NCI-H1105 treated with DMSO at 0.1 percent for 48 hours (cell line): ENCODE measurements at regions not wholly inside any gene's neighbourhood (a gene's known extent, or its start where the extent isn't known, plus 50 kb on each side); places are given as distances from the start of the nearest gene placed in this dataset.
"Not testable (repeated sequence)": the region's sequence is repeated elsewhere in the genome, so short reads cannot be mapped to it uniquely, and the experiment has no call there.

Experiments used
- DNase-seq: peaks from one replicate; lab custom pipeline; 2025; lab: John Stamatoyannopoulos, UW

DNA sequence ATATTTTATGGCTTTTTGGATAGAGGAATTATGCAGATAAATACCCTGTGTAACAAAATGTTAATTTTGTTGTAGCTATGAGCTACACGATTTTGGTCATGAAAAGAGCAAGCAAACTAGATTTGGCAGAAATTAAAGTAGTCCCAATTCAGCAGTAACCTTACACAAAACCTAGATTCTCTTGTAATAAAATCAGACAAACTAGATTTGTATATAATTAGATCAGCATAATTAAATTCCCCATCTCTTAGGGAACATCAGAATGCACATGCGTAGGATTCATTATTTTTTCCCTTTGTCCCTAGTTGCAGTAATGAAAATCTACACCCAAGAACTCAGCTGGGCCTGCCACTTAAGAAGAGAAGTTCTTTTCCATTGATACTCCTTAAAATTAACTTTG, 1879.2 kb upstream of the CDH9 start:
- DNase-seq, result no peak

- DNase-seq, result peak; percentile 53
These were observed 1875.9 kb upstream of the CDH9 start for GRCh38 chr5:28914297-28914696.

DNA sequence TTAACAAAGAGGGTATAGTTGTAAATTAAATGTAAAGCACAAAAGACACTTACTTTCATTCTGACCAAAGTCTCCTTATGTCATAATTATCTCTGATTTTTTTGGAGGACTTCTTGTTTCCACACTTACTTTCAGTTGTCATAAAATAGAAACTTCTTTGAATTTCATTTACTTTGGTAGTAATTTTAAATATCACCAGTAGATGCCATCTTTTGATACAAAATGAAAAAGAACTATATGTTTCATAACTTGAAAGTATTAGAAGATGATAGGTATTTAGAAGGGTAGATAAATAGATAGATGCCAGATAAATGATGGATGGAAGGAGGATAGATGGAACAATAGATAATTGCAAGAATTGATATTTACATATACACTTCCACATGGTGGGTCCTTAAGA, 1865.3 kb upstream of the CDH9 start:
- DNase-seq, result peak; percentile 21

DNA sequence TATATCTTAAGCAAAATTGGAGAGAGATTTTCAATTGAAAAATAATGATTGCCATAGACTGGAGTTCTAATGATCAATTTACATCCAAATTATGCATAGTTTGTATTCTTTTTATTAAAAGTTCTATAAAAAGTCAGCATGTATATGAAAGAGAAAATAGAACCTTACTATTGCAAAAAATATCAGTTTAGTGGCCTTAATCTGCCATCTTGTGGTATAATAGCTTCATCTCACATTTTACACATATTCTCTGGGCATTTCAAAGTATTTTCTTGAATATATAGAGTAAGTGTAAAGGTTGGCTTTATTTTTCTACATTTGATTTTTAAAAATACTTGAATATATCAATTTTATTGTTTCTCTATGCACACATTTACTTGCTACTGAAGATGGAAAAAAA, 1858.6 kb upstream of the CDH9 start:
- DNase-seq, result peak; percentile 55

DNA sequence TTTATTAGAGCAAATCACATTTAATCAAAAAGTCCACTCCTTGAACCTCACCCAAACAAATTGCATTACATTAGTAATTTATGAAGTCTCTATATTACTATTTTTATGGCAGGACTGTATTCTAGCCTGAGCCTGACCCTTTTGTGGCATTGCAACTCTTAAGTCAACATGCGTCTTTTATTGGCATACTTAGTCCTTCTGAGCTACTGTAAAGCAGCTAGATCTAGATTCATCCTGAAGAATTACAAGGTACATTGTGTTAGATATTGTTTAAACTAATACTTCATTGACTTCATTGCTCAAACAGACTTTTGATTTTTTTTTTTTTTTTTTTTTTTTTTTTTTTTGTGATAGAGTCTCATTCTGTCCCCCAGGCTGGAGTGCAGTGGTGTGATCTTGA, 1842.5 kb upstream of the CDH9 start:
- no peak for DNase-seq

GRCh38 chr5:28877050-28877449, 1838.7 kb upstream of the CDH9 start:
- DNase-seq, result no peak

GRCh38 chr5:28864006-28864405, 1825.6 kb upstream of the CDH9 start:
- DNase-seq, result no peak

- DNase-seq, result no peak
These were observed 1824.4 kb upstream of the CDH9 start for GRCh38 chr5:28862860-28863196.

DNA sequence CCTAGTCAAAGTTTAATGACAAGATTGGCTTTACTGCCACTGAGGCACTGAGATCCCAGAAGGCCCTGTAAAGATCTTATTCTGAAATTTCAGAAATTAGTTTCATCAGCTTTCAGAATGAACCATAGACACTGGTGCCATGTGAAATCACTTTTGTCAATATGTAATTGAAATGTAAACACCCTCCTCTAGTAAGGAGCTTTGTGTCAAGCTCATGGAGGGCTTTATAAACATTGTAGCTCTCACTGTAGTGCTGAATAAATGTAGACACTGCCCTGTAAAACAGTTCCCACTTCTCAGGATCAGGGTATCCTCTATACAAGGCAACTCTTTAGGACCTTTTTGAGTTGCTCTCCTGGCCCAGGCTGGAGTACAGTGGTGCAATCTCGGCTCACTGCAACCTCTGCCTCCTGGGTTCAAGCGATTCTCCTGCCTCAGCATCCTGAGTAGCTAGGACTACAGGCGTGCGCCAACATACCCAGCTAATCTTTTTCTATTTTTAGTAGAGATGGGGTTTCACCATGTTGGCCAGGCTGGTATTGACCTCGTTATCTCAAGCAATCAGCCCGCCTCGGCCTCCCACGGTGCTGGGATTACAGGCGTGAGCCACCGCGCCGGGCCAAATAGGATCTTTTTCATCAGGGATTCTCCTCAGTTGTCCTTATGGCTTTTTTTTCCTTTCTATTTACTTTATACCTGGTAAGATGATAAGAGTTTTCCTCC, 1823.9 kb upstream of the CDH9 start:
- no peak for DNase-seq

- no peak for DNase-seq
These were observed 1817.2 kb upstream of the CDH9 start for GRCh38 chr5:28855626-28856025.

DNA sequence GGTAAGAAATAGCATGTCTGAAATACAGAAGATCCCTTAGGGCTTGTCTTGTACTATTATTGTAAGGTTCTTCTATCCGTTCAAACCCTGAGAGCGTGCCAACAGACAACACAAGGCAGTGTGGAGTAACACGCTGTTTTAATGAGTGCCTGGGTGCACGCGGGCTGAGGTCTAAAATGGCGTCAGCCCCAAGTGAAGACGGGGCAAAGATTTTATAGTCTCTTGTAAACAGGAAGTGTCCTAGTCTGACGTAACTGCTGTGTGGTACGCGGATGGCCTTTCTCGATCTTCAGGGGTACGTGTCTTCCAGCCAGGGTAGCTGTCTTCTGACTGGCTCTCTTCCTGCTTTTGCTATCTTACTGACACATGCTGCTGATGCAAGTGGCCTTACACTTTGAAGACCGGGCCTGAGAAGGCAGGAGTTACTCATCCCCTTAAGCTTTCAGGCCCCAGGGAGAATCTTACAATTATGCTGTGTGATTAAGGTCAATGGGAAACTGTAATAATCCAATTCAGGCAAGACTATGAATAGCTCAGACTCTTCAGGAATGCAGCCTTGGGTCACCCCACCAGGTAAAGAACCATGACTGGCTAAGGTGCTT, 1812.0 kb upstream of the CDH9 start:
- DNase-seq, result no peak

DNA sequence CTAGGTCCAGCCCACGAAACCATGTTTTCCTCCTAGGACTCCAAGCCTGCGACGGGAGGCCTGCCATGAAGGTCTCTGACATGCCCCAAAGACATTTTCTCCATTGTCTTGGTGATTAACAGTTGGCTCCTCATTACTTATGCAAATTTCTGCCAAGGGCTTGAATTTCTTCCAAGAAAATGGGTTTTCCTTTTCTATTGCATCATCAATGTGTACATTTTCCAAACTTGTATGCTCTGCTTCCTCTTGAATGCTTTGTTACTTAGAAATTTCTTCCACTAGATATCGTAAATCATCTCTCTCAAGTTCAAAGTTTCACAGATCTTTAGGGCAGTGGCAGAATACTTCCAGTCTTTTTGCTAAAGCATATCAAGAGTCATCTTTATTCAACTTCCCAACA, 1792.7 kb upstream of the CDH9 start:
- DNase-seq, result no peak

- DNase-seq, result no peak
These were observed 1784.8 kb upstream of the CDH9 start for GRCh38 chr5:28823231-28823630.

DNA sequence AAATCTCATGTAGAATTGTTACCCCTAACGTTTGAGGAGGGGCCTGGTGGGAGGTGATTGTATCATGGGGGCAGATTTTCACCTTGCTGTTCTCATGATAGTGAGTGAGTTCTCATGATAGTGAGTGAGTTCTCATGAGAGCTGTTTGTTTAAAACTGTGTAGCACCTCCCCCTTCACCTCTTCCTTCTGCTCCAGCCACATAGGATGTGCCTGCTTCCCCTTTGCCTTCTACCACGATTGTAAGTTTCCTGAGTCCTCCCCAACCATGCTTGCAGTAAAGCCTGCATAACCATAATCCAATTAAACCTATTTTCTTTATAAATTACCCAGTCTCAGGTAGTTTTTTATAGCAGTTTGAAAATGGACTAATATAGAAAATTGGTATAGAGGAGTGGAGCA, 1783.7 kb upstream of the CDH9 start:
- DNase-seq, result no peak

DNA sequence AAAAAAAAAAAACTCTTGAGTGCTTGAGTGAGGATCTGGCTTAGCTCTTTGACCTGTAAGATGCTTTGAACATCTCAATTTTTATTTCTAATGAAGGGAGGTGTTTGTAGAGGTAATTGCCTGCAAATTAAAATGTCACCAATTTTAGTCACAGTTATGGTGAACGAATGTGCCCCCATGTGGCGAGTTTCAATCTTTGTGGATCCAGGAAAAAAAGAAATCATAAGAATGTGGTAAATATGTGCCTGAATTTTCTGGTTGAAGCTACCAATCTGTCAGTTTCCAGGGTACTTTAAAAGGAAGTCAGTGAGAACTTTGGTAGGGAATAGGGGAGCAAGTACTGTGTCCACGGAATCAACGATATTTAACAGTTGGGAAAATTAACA, 1772.4 kb upstream of the CDH9 start:
- DNase-seq, result no peak

GRCh38 chr5:28809811-28810750, 1771.7 kb upstream of the CDH9 start:
- no peak for DNase-seq

DNA sequence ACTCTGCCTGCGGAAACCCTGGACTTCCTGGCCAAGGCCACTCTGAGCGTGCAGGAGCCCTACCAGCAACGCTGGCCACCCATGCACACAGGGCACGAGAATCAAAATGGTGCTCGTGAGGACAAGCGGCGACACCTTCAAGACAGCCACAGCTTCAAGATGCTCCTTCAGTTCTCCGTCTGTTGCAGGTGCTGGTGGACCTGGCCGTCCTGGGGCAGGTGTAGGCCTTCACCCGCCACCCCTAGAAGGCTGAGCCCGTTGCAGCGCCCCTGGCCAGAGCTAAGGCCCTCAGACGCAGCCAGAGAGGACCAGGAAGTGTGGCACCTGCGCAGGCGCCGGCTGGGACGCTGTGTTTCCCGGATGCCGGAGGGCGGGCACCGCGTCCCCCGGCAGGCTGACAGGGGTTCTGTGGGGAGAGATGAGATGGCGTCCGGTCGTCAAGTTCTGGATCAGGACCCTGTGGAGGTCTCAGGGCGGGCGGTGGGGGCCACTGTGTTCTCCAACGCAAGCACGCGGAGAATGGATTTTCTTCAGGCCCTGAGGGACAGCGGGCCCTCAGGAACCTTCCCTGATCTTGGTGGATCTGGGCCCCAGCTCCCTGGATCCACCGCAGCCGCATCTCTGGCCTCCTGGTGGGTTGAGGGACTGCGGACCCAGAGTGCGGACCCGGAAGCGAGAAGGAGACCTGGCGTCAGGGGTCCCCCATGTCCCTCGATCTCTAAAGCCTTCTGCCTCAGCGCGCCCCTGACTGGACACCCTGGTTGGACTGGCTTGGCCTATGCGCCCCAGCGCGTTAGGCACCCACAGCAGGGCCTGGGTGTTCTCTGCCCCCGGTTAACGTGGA, 1770.8 kb upstream of the CDH9 start:
- DNase-seq, result no peak

DNA sequence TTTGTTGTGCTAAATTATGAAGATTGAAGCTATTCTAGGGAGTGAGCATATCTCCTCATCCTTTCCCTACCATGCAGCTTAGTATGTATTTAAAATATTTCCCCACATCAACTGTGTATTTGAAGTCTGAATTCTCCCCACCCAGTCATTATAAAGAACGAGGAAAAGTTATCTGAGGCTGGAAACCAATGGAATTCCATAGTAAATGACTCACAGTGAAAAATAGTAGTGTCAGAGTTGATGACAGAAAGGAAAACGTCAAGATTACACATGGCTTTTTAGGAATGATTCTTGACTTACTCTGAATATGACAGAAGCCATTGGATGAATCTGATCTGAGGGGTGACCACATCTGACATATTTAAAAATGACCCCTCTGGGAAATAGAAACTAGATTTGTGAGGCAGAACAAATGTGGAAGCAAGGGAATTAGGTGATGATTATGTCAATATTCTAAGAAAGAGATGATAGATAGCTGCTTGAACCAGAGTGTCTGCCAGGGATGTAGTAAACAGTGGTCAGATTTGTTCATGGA, 1768.9 kb upstream of the CDH9 start:
- no peak for DNase-seq

- not testable (repeated sequence) for DNase-seq
These were observed 1760.6 kb upstream of the CDH9 start for GRCh38 chr5:28799035-28799434.

GRCh38 chr5:28788954-28789353, 1750.6 kb upstream of the CDH9 start:
- DNase-seq, result no peak

GRCh38 chr5:28780083-28780692, 1741.8 kb upstream of the CDH9 start:
- DNase-seq, result no peak
